Body of pancreas (tissue), 4 donors: ENCODE measurements at regions not wholly inside any gene's neighbourhood (a gene's known extent, or its start where the extent isn't known, plus 50 kb on each side); places are given as distances from the start of the nearest gene placed in this dataset.

Source experiments
- ATAC-seq: fragments of 150-250 bp; one replicate; pipeline ENCODE4 v1.9.1; 2016
- DNase-seq, 4 donors: peaks; one replicate each; pipeline ENCODE4 v3.0.0-alpha.2; 2019
- H3K27ac ChIP-seq, 4 donors: fragments of 200-600 bp; sonication (generic); 1 replicate in 3 of 4; 2 replicates in 1 of 4; pipeline versions ENCODE4 v1.5.1 to v1.6.1; 2016 to 2019; ENCODE audit warnings: mild to moderate bottlenecking in 1 of 4, mixed read lengths in 1 of 4, moderate library complexity in 1 of 4
- H3K27me3 ChIP-seq, 2 donors: fragments of 200-600 bp; sonication (generic); one replicate each; pipeline ENCODE4 v1.6.0; 2016; ENCODE audit warnings: mild to moderate bottlenecking in 1 of 2
- H3K36me3 ChIP-seq, 2 donors: fragments of 200-600 bp; sonication (generic); replicated peaks in 1 of 2; 2 replicates each; pipeline ENCODE4 v1.5.1; 2016; ENCODE audit warnings: low read depth in 2 of 2; ENCODE audit not compliant: insufficient read depth in 1 of 2
- H3K4me1 ChIP-seq: fragments of 200-600 bp; sonication (generic); one replicate; pipeline ENCODE4 v1.6.0; 2016
- H3K4me3 ChIP-seq, 2 donors: fragments of 200-600 bp; sonication (generic); 1 replicate in 1 of 2; 2 replicates in 1 of 2; pipeline ENCODE4 v1.5.1; 2016 to 2019
- H3K9me3 ChIP-seq, 3 donors: fragments of 200-600 bp; sonication (generic); 1 replicate in 2 of 3; 2 replicates in 1 of 3; pipeline ENCODE4 v1.5.1; 2016
- CTCF ChIP-seq, 7 experiments: fragments of 450-650 bp in 4 of 7; fragments of 200-600 bp in 3 of 7; sonication (generic) in 3 of 7; IDR thresholded peaks; one replicate each; pipeline ENCODE4 v1.5.1; 2016 to 2019; ENCODE audit warnings: antibody characterized with exemption in 7 of 7
- POLR2A ChIP-seq, 3 donors: fragments of 450-650 bp; IDR thresholded peaks; one replicate each; pipeline ENCODE4 v1.6.1; 2016; ENCODE audit warnings: antibody characterized with exemption in 3 of 3, mild to moderate bottlenecking in 2 of 3
- WGBS, 2 donors: methylation state at CpG; one replicate each; pipeline ENCODE4 v1.1.5; 2017; 5-methylcytosine and 5-hydroxymethylcytosine counted together
- intact Hi-C: fragments of 100-400 bp; cut with DNase I; formaldehyde crosslinking; loops from one replicate; pipeline ENCODE4 v1.15.1; 2023

GRCh38 chr3:59654480-59655417, 604.9 kb upstream of the CFAP20DC start:
- no peak for DNase-seq
- Histone ChIP-seq H3K4me1 (peaks cover 5% of the 10 kb centered on the region), H3K27me3 (no peaks in the 10 kb centered on the region), H3K36me3 (no peaks in the 10 kb centered on the region), H3K4me3 (no peak overlapping the region), H3K9me3 (no peaks in the 10 kb centered on the region), H3K27ac (peak overlapping the region in 3 of 4 donors; percentile 15 to 57 (median 40))
- 65 to 68% methylated on average over 12 of the region's 12 CpGs for WGBS, 2 donors
- TF ChIP-seq CTCF (IDR thresholded peaks at IDR 0.05) (no peak), POLR2A (IDR thresholded peaks at IDR 0.05) (no peak)
- no peak for ATAC-seq
- intact Hi-C loops, result no loop called here

GRCh38 chr3:59654123-59654479, 604.3 kb upstream of the CFAP20DC start:
- H3K27ac ChIP-seq, result peak overlapping the region in 3 of 4 donors; percentile 15 to 57 (median 40)
- ATAC-seq (no peak), DNase-seq (peak; percentile 19 to 48 (median 34))
- H3K36me3 ChIP-seq, result no peaks in the 10 kb centered on the region
- TF ChIP-seq CTCF (IDR thresholded peaks at IDR 0.05) (no peak), POLR2A (IDR thresholded peaks at IDR 0.05) (no peak)
- H3K4me1 ChIP-seq, result peaks cover 5% of the 10 kb centered on the region
- H3K9me3 ChIP-seq, result no peaks in the 10 kb centered on the region
- 28 to 39% methylated on average over 8 to 9 of the region's 9 CpGs for WGBS, 2 donors
- no peaks in the 10 kb centered on the region for H3K27me3 ChIP-seq
- no peak overlapping the region for H3K4me3 ChIP-seq
- intact Hi-C loops, result no loop called here

- TF ChIP-seq CTCF (IDR thresholded peaks at IDR 0.05) (no peak), POLR2A (IDR thresholded peaks at IDR 0.05) (no peak)
- intact Hi-C loops, result no loop called here
- DNase-seq (no peak), ATAC-seq (no peak)
- Histone ChIP-seq H3K4me1 (peaks cover 5% of the 10 kb centered on the region), H3K36me3 (no peaks in the 10 kb centered on the region), H3K27me3 (no peaks in the 10 kb centered on the region), H3K9me3 (no peaks in the 10 kb centered on the region), H3K27ac (peak overlapping the region in 3 of 4 donors; percentile 15 to 57 (median 40)), H3K4me3 (no peak overlapping the region)
- WGBS, 2 donors, result 68 to 78% methylated on average over 7 of the region's 7 CpGs
Observed at GRCh38 chr3:59653405-59654122, 603.7 kb upstream of the CFAP20DC start.

- peak; percentile 21 for ATAC-seq
- 58 to 77% methylated on average over 7 of the region's 7 CpGs for WGBS, 2 donors
- intact Hi-C loops, result no loop called here
Observed at GRCh38 chr3:59644479-59645402, 594.9 kb upstream of the CFAP20DC start.

More at GRCh38 chr3:59644479-59645402, 594.9 kb upstream of the CFAP20DC start:
- no peak overlapping the region for H3K4me3 ChIP-seq
- TF ChIP-seq POLR2A (IDR thresholded peaks at IDR 0.05), result no peak
- no peak for TF ChIP-seq CTCF (IDR thresholded peaks at IDR 0.05)
- DNase-seq, result peak in 2 of 4 donors; percentile 7 to 31
- no peaks in the 10 kb centered on the region for H3K27me3 ChIP-seq
- H3K27ac ChIP-seq, result peak overlapping the region in 1 of 4 donors; percentile 22
- no peaks in the 10 kb centered on the region for H3K36me3 ChIP-seq
- no peaks in the 10 kb centered on the region for H3K9me3 ChIP-seq
- no peaks in the 10 kb centered on the region for H3K4me1 ChIP-seq
